Gastroesophageal sphincter (tissue), 4 donors: ENCODE measurements at regions not wholly inside any gene's neighbourhood (a gene's known extent, or its start where the extent isn't known, plus 50 kb on each side); places are given as distances from the start of the nearest gene placed in this dataset.
A peak's percentile ranks its signal among the peaks of the same experiment; 100 is the strongest.

Experiments
- ATAC-seq: fragments of 150-250 bp; one replicate; pipeline ENCODE4 v1.9.1; 2016; ENCODE audit warnings: mild to moderate bottlenecking, moderate library complexity
- H3K27ac ChIP-seq, 4 donors: fragments of 200-600 bp; sonication (generic) in 3 of 4; 1 replicate in 3 of 4; 2 replicates in 1 of 4; pipeline ENCODE4 v1.5.1; 2016 to 2019
- H3K27me3 ChIP-seq: fragments of 200-600 bp; sonication (generic); one replicate; pipeline ENCODE4 v1.5.1; 2019
- H3K36me3 ChIP-seq, 2 donors: fragments of 200-600 bp; sonication (generic); one replicate each; pipeline ENCODE4 v1.5.1; 2019; ENCODE audit warnings: control low read depth in 1 of 2
- H3K4me1 ChIP-seq, 3 donors: fragments of 200-600 bp; sonication (generic); 1 replicate in 2 of 3; 2 replicates in 1 of 3; pipeline ENCODE4 v1.5.1; 2016 to 2019; ENCODE audit warnings: control low read depth in 2 of 3
- H3K4me3 ChIP-seq, 2 donors: fragments of 200-600 bp; sonication (generic); one replicate each; pipeline ENCODE4 v1.5.1; 2019; ENCODE audit warnings: mild to moderate bottlenecking in 1 of 2, moderate library complexity in 1 of 2
- H3K9me3 ChIP-seq, 3 donors: fragments of 200-600 bp; sonication (generic); one replicate each; pipeline ENCODE4 v1.5.1; 2017 to 2019; ENCODE audit warnings: control low read depth in 2 of 3
- EP300 ChIP-seq: sonication (generic); formaldehyde crosslinking; IDR thresholded peaks from one replicate; pipeline ENCODE4 v1.6.1; 2017; ENCODE audit warnings: antibody characterized with exemption, mild to moderate bottlenecking
- POLR2A ChIP-seq, 2 donors: fragments of 450-650 bp; IDR thresholded peaks; one replicate each; pipeline ENCODE4 v1.6.1; 2017; ENCODE audit warnings: antibody characterized with exemption in 2 of 2, mild to moderate bottlenecking in 2 of 2, moderate library complexity in 1 of 2
- POLR2AphosphoS5 ChIP-seq: sonication (generic); formaldehyde crosslinking; IDR thresholded peaks from one replicate; pipeline ENCODE4 v1.6.1; 2017; ENCODE audit warnings: antibody characterized with exemption
- WGBS, 2 donors: methylation state at CpG; one replicate each; pipeline ENCODE4 v1.1.5; 2018; ENCODE audit warnings: low coverage in 1 of 2; 5-methylcytosine and 5-hydroxymethylcytosine counted together
- TF ChIP-seq, protein P1 (sequence below), 4 experiments: fragments of 200-600 bp in 2 of 4; fragments of 450-650 bp in 2 of 4; sonication (generic) in 1 of 4; IDR thresholded peaks; one replicate each; pipeline ENCODE4 v1.5.1; 2017 to 2019; ENCODE audit warnings: antibody characterized with exemption in 4 of 4, mild to moderate bottlenecking in 2 of 4, moderate library complexity in 2 of 4

GRCh38 chr7:54915870-54916598, 102.8 kb upstream of the EGFR start:
- Histone ChIP-seq H3K4me3 (no peak overlapping the region), H3K4me1 (no peaks in the 10 kb centered on the region), H3K36me3 (no peaks in the 10 kb centered on the region), H3K9me3 (no peaks in the 10 kb centered on the region), H3K27me3 (no peaks in the 10 kb centered on the region), H3K27ac (no peak overlapping the region)
- ATAC-seq: no peak
- TF ChIP-seq, protein P1, sequence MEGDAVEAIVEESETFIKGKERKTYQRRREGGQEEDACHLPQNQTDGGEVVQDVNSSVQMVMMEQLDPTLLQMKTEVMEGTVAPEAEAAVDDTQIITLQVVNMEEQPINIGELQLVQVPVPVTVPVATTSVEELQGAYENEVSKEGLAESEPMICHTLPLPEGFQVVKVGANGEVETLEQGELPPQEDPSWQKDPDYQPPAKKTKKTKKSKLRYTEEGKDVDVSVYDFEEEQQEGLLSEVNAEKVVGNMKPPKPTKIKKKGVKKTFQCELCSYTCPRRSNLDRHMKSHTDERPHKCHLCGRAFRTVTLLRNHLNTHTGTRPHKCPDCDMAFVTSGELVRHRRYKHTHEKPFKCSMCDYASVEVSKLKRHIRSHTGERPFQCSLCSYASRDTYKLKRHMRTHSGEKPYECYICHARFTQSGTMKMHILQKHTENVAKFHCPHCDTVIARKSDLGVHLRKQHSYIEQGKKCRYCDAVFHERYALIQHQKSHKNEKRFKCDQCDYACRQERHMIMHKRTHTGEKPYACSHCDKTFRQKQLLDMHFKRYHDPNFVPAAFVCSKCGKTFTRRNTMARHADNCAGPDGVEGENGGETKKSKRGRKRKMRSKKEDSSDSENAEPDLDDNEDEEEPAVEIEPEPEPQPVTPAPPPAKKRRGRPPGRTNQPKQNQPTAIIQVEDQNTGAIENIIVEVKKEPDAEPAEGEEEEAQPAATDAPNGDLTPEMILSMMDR (IDR thresholded peaks at IDR 0.05): no peak
- TF ChIP-seq EP300 (no peak), POLR2AphosphoS5 (no peak), POLR2A (IDR thresholded peaks at IDR 0.05) (no peak)
- 85 to 91% methylated on average over 4 of the region's 8 CpGs for WGBS, 2 donors

DNA sequence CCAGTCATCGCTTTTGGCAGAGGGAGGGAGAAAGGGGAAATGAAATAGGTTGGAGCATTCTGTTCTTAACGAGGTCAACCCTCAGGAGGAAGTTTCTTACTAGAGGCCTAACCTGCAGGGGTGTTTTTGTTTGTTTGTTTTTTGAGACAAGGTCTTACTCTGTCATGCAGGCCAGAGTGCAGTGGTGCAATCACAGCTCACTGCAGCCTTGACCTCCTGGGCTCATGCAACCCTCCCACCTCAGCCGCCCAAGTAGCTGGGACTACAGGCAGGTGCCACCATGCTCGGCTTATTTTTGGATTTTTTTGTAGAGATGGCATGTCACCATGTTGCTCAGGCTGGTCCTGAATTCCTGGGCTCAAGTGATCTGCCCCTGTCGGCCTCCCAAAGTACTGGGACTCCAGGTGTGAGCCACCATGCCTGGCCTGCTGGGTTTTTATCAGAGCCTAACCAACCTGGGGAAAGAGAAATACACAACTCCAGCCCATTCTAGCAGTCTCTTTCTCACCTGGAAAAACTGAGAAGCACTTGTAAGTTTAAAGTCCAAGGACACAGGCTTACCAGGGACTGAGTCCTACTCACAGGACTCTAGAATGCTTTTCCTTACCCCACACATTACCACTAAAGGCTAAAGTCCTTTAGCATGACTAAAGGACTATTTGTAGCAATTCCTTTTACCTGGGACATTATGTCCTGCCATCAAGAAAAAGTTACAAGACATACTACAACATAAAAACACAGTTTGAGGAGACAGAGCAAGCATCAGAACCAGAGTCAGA, 101.0 kb upstream of the EGFR start:
- H3K4me1 ChIP-seq: no peaks in the 10 kb centered on the region
- H3K27me3 ChIP-seq: no peaks in the 10 kb centered on the region
- no peak for ATAC-seq
- no peaks in the 10 kb centered on the region for H3K9me3 ChIP-seq
- H3K36me3 ChIP-seq: no peaks in the 10 kb centered on the region
- H3K4me3 ChIP-seq: no peak overlapping the region
- no peak for TF ChIP-seq POLR2A (IDR thresholded peaks at IDR 0.05)
- H3K27ac ChIP-seq: no peak overlapping the region
- WGBS, 2 donors: 69 to 90% methylated on average over 2 to 4 of the region's 5 CpGs

- Histone ChIP-seq H3K27ac (no peak overlapping the region), H3K27me3 (no peaks in the 10 kb centered on the region), H3K4me3 (no peak overlapping the region), H3K9me3 (no peaks in the 10 kb centered on the region), H3K36me3 (no peaks in the 10 kb centered on the region), H3K4me1 (no peaks in the 10 kb centered on the region)
- TF ChIP-seq POLR2A (IDR thresholded peaks at IDR 0.05): no peak
- no peak for TF ChIP-seq POLR2AphosphoS5
- TF ChIP-seq, protein P1 (IDR thresholded peaks at IDR 0.05): no peak
- no peak for TF ChIP-seq EP300
- no peak for ATAC-seq
- 46 to 57% methylated on average over 3 of the region's 3 CpGs for WGBS, 2 donors
Measured at GRCh38 chr7:54921116-54921515, 97.7 kb upstream of the EGFR start.

DNA sequence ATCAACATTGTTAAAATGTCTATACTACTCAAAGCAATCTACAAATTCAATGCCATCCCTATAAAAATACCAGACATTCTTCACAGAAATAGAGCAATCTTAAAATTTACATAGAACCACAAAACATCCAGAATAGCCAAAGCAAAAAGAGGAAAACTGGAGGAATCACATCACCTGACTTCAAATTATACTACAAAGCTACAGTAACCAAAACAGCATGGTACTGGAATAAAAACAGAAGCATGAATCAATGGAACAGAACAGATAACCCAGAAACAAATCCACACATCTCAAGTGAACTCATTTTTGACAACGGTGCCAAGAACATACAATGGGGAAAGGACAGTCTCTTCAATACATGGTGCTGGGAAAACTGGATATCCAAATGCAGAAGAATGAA, 87.3 kb upstream of the EGFR start:
- Histone ChIP-seq H3K36me3 (no peaks in the 10 kb centered on the region), H3K4me1 (peaks cover 5 to 12% (median 8%) of the 10 kb centered on the region in 3 donors), H3K27ac (no peak overlapping the region), H3K4me3 (no peak overlapping the region), H3K9me3 (peaks cover 0 to 11% (median 0%) of the 10 kb centered on the region in 3 donors), H3K27me3 (no peaks in the 10 kb centered on the region)
- ATAC-seq: no peak
- 83 to 91% methylated on average over 1 of the region's 1 CpG for WGBS, 2 donors
- TF ChIP-seq EP300 (no peak), POLR2AphosphoS5 (no peak), POLR2A (IDR thresholded peaks at IDR 0.05) (no peak)
- TF ChIP-seq, protein P1 (IDR thresholded peaks at IDR 0.05): no peak

- Histone ChIP-seq H3K27ac (peak overlapping the region; percentile 12 to 86 (median 79)), H3K4me3 (peak overlapping the region; percentile 42 to 52), H3K4me1 (peaks cover 5 to 12% (median 8%) of the 10 kb centered on the region in 3 donors), H3K27me3 (no peaks in the 10 kb centered on the region), H3K9me3 (peaks cover 0 to 5% (median 0%) of the 10 kb centered on the region in 3 donors), H3K36me3 (no peaks in the 10 kb centered on the region)
- WGBS, 2 donors: 11 to 13% methylated on average over 13 to 17 of the region's 34 CpGs
- peak; percentile 96 for ATAC-seq
- peak; percentile 25 for TF ChIP-seq POLR2AphosphoS5
- TF ChIP-seq EP300: no peak
- TF ChIP-seq, protein P1 (IDR thresholded peaks at IDR 0.05): no peak
- no peak for TF ChIP-seq POLR2A (IDR thresholded peaks at IDR 0.05)
Measured at GRCh38 chr7:54932818-54933543, 85.8 kb upstream of the EGFR start.
